ENCODE measurements at regions not wholly inside any gene's neighbourhood (a gene's known extent, or its start where the extent isn't known, plus 50 kb on each side); places are given as distances from the start of the nearest gene placed in this dataset.

- Histone ChIP-seq H3K9me1 (replicated peaks; ENCODE audit: control insufficient read depth, extremely low read depth, insufficient read depth, low read length) (no peaks in the 10 kb centered on the region), H3K79me2 (ENCODE audit: control insufficient read depth, insufficient read depth, low read length) (no peaks in the 10 kb centered on the region), H3K4me1 (ENCODE audit: control insufficient read depth, extremely low read depth, insufficient read depth, low read length) (no peaks in the 10 kb centered on the region), H3K4me2 (ENCODE audit: insufficient read depth, low read length) (no peak overlapping the region), H3K9ac (replicated peaks; ENCODE audit: extremely low read depth, insufficient read depth, low read length) (no peak overlapping the region), H2AFZ (ENCODE audit: low read depth, low read length) (no peak overlapping the region), H3K36me3 (ENCODE audit: control insufficient read depth in 2 of 2, extremely low read depth in 1 of 2, insufficient read depth in 2 of 2, low read length in 2 of 2) (no peaks in the 10 kb centered on the region), H3K27me3 (ENCODE audit: control insufficient read depth in 2 of 2, insufficient read depth in 2 of 2, low read length in 2 of 2) (no peaks in the 10 kb centered on the region), H4K20me1 (replicated peaks; ENCODE audit: control insufficient read depth, extremely low read depth, insufficient read depth, low read length) (no peaks in the 10 kb centered on the region), H3K4me3 (replicated peaks in 1 of 3; ENCODE audit: insufficient read depth in 1 of 3, low read depth in 1 of 3, low read length in 3 of 3) (no peak overlapping the region), H3K9me3 (replicated peaks; ENCODE audit: control insufficient read depth, insufficient read depth, low read length) (no peaks in the 10 kb centered on the region), H3K27ac (ENCODE audit: insufficient read depth, low read depth, low read length) (no peak overlapping the region)
- TF ChIP-seq EZH2 (IDR thresholded peaks at IDR 0.05; ENCODE audit: borderline replicate concordance, low read depth, low read length, severe bottlenecking), result no peak
- no peak for TF ChIP-seq MAX (IDR thresholded peaks at IDR 0.05; ENCODE audit: insufficient read depth, insufficient read length)
- no peak for TF ChIP-seq JUN (IDR thresholded peaks at IDR 0.05; ENCODE audit: borderline replicate concordance, insufficient read depth, insufficient read length, low read depth)
- TF ChIP-seq MYC (IDR thresholded peaks at IDR 0.05; ENCODE audit: low read depth, low read length), result no peak
- TF ChIP-seq GATA2 (IDR thresholded peaks at IDR 0.05; ENCODE audit: insufficient read depth, insufficient read length, low read depth, low read length), result no peak
- TF ChIP-seq POLR2AphosphoS5 (IDR thresholded peaks at IDR 0.05; ENCODE audit: insufficient read depth, low read depth, low read length), result no peak
- no peak for TF ChIP-seq POLR2A (IDR thresholded peaks at IDR 0.05; ENCODE audit: low read depth, low read length)
- TF ChIP-seq CTCF (IDR thresholded peaks at IDR 0.05; ENCODE audit: extremely low read depth in 1 of 2, insufficient read depth in 1 of 2, low read depth in 1 of 2, low read length in 2 of 2), result no peak
- TF ChIP-seq FOS (IDR thresholded peaks at IDR 0.05; ENCODE audit: borderline replicate concordance, insufficient read depth, low read length), result no peak
- POLR2A ChIA-PET, result no interaction called here
- intact Hi-C loops (cut with micrococcal nuclease) (no loop called here), dilution Hi-C loops (cut with MboI; ENCODE audit: extremely low pct_ligation_motif_present, low sequenced_read_pairs) (no loop called here)
- CTCF ChIA-PET, result no interaction called here
- DNase-seq (ENCODE audit: low read depth, low spot score) (no peak), FAIRE-seq (no peak)
- BruUV-seq (replicated peaks), result no TSS peak
These were observed 357.1 kb downstream of the PDGFC start for GRCh38 chr4:156614536-156614935.

All from endothelial cell of umbilical vein (primary cell).